ENCODE measurements at regions not wholly inside any gene's neighbourhood (a gene's known extent, or its start where the extent isn't known, plus 50 kb on each side); places are given as distances from the start of the nearest gene placed in this dataset.
"Not testable (repeated sequence)": the region's sequence is repeated elsewhere in the genome, so short reads cannot be mapped to it uniquely, and the experiment has no call there.

GRCh38 chr15:22251422-22251821 is 171.1 kb downstream of the OR4M2 start:
- DNase-seq (ENCODE audit: low read depth) = no peak
- H3K4me3 ChIP-seq (ENCODE audit: low read depth, low read length) = no peak overlapping the region
- TF ChIP-seq, protein P1, sequence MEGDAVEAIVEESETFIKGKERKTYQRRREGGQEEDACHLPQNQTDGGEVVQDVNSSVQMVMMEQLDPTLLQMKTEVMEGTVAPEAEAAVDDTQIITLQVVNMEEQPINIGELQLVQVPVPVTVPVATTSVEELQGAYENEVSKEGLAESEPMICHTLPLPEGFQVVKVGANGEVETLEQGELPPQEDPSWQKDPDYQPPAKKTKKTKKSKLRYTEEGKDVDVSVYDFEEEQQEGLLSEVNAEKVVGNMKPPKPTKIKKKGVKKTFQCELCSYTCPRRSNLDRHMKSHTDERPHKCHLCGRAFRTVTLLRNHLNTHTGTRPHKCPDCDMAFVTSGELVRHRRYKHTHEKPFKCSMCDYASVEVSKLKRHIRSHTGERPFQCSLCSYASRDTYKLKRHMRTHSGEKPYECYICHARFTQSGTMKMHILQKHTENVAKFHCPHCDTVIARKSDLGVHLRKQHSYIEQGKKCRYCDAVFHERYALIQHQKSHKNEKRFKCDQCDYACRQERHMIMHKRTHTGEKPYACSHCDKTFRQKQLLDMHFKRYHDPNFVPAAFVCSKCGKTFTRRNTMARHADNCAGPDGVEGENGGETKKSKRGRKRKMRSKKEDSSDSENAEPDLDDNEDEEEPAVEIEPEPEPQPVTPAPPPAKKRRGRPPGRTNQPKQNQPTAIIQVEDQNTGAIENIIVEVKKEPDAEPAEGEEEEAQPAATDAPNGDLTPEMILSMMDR (IDR thresholded peaks at IDR 0.05; ENCODE audit: low read depth, low read length, missing control alignments) = no peak

- H3K4me3 ChIP-seq (ENCODE audit: low read depth, low read length); DNase-seq (ENCODE audit: low read depth): not testable (repeated sequence)
These were observed 171.7 kb downstream of the OR4M2 start for GRCh38 chr15:22252047-22252446.

DNA sequence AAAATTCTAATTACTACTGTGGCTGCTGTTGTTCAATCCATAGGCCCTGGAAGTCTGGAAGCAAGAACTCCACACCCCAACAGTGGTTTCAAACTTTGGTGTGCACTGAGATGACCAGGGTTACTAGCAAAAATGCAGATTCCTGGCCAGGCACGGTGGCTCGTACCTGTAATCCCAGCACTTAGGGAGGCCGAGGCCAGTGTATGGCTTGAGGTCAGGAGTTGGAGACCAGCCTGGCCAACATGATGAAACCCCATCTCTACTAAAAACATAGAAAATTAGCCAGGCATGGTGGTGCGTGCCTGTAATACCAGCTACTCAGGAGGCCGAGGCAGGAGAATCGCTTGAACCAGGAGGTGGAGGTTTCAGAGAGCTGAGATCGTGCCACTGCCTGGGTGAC is 172.2 kb downstream of the OR4M2 start:
- not testable (repeated sequence) for DNase-seq (ENCODE audit: low read depth); H3K4me3 ChIP-seq (ENCODE audit: low read depth, low read length)

GRCh38 chr15:22253002-22253675 is 172.8 kb downstream of the OR4M2 start:
- not testable (repeated sequence) for H3K4me3 ChIP-seq (ENCODE audit: low read depth, low read length); DNase-seq (ENCODE audit: low read depth)

GRCh38 chr15:22253676-22254408 is 173.5 kb downstream of the OR4M2 start:
- H3K4me3 ChIP-seq (ENCODE audit: low read depth, low read length) = no peak overlapping the region
- DNase-seq (ENCODE audit: low read depth) = peak; percentile 29

GRCh38 chr15:22254409-22255045 is 174.2 kb downstream of the OR4M2 start:
- peak; percentile 12 for DNase-seq (ENCODE audit: low read depth)
- H3K4me3 ChIP-seq (ENCODE audit: low read depth, low read length) = not testable (repeated sequence)

More at GRCh38 chr15:22253676-22254408, 173.5 kb downstream of the OR4M2 start:
- TF ChIP-seq, protein P1 (IDR thresholded peaks at IDR 0.05; ENCODE audit: low read depth, low read length, missing control alignments) = no peak

DNA sequence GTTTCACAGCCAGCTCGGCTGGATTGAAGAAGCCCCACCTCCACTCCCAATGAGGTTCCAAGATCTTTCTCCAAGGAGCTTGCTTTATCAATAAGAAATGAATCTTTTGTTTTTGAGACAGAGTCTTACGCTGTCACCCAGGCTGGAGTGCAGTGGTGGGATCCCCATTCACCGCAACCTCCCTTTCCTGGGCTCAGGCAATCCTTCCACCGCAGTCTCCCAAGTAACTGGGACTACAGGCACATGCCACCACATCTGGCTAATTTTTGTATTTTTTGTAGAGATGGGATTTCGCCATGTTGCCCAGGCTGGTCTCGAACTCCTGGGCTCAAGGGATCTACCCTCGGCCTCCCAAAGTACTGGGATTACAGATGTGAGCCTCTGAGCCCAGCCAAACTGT is 175.3 kb downstream of the OR4M2 start:
- DNase-seq (ENCODE audit: low read depth); H3K4me3 ChIP-seq (ENCODE audit: low read depth, low read length): not testable (repeated sequence)

DNA sequence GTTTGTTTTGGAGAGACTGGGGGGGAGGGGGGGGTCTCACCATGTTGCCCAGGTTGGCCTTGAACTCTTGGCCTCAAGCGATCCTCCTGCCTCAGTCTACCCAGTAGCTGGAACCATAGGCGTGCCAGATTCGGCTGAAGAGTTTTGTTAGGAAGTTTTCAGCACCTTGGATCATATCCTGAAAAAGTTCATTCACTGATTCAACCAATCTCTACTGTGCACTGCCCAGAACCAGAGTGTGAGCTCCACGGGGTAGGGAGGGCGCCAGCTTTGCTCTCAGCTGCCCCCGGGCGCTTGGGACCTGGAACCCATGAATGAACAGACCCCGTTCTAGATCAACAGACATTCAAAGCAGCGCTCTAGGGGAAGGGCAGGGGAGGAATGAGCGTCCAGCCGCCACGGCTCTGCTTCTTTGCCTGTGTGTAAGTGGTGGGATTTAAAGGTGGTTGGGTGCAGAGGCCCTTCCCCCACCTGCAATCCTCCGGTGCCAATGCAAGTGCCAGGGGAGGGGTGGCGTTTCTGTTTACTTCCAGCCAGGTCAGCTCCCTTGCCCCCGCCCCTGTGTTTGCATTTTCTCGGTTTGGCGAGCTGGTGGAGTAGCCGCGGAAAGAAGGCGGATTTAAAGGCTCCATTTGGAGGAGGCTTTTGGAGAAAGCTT is 176.2 kb downstream of the OR4M2 start:
- DNase-seq (ENCODE audit: low read depth); H3K4me3 ChIP-seq (ENCODE audit: low read depth, low read length): not testable (repeated sequence)

DNA sequence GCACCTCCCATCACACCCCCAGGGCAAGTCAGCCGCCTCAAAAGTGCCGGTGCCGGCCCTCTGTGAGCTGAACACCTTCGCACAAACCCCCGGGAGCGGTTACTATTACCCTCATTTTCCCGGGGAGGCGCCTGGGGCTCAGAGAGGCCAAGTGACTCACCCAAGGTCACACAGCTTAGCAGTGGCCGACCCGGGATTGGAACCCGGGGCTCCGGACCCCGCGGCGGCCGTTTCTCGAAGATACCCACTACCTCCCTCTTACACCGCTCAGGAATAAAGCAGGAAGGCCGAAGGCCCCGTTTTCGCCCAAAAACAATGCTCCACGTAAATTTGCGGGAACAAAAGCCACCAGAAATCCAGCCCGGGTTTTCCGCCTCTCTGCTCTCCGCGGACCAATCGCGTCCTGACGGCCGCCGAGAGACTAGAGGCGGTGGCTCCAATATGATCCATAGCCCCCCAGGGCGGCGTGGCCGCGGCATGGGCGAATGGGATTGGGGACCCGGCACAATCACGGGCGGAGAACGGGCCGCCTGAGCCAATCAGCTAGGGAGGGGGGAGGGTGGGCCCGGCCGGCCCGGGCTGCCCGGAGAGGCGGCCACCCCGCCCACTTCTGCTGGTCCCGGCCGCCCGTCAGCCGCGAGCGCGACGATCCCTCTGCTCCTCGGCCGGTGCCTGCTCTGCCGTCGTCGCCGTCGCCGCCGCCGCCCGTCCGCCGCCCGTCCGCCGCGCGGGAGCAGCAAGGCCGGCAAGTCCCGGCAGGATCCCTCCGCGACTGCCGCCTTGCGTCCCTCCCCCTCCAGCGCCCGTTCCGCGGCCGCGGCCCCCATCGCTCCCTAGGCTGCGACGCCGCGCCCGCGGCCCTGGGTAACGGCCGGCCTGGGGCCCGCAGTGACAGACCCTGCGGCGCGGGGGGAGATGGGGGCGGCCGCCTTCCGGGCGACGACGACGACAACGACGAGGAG is 177.0 kb downstream of the OR4M2 start:
- TF ChIP-seq, protein P1 (IDR thresholded peaks at IDR 0.05; ENCODE audit: low read depth, low read length, missing control alignments) = no peak
- no peak for DNase-seq (ENCODE audit: low read depth)
- no peak overlapping the region for H3K4me3 ChIP-seq (ENCODE audit: low read depth, low read length)

Data from GM12864 (cell line).